ENCODE measurements at regions not wholly inside any gene's neighbourhood (a gene's known extent, or its start where the extent isn't known, plus 50 kb on each side); places are given as distances from the start of the nearest gene placed in this dataset.

DNA sequence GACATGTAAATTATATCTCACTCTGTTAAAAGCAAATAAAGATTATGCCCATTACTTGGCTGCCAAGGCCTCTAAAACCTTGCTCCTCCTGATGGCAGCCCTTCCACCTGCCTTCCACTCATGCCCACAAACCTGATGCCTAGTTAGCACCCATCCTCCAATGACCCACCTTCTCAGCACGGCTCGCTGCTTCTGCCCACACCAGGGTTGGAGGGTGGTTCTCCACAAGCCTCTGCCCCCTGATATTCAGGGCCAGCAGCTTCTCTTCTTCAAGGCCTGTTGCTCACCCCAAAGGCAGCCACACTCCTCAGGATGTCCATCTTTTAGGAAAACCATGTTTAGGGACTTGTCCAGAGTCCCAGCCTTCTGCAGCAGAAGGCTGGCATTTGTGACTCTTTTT is 263.4 kb upstream of the TLE3 start:
- ChIA-PET CTCF (no interaction called here), POLR2A (ENCODE audit: unreplicated experiment) (no interaction called here)
- Histone ChIP-seq H2AK9ac (replicated peaks; ENCODE audit: low read depth, low read length, poor library complexity) (no peak overlapping the region), H2AFZ (replicated peaks; ENCODE audit: low read length, poor library complexity) (no peak overlapping the region), H3K14ac (replicated peaks; ENCODE audit: low read depth, low read length) (no peak overlapping the region), H3K56ac (ENCODE audit: extremely low read depth, insufficient read depth, low read length) (no peak overlapping the region), H3K27ac (ENCODE audit: insufficient read depth, low read length) (no peak overlapping the region), H2BK15ac (ENCODE audit: low read depth, low read length) (no peak overlapping the region), H3K27me3 (ENCODE audit: control insufficient read depth, insufficient read depth, low read length) (peaks cover 27% of the 10 kb centered on the region; the same call in 1 of the 2 replicates), H3K4me3 (ENCODE audit: insufficient read depth, low read depth, low read length) (no peak overlapping the region), H3K23ac (ENCODE audit: low read depth, low read length) (no peak overlapping the region), H3K36me3 (ENCODE audit: control insufficient read depth, insufficient read depth, low read length) (no peaks in the 10 kb centered on the region), H3K4ac (ENCODE audit: low read depth, low read length) (no peak overlapping the region), H2BK5ac (ENCODE audit: low read depth, low read length, poor library complexity, severe bottlenecking) (no peak overlapping the region), H4K5ac (ENCODE audit: low read depth, low read length) (no peak overlapping the region), H3K4me1 (ENCODE audit: control insufficient read depth, insufficient read depth, low read length) (no peaks in the 10 kb centered on the region), H3K4me2 (ENCODE audit: low read depth, low read length) (no peak overlapping the region), H4K91ac (ENCODE audit: insufficient read depth, low read depth, low read length) (no peak overlapping the region), H3K18ac (ENCODE audit: low read depth, low read length) (no peak overlapping the region), H3K9ac (ENCODE audit: low read depth, low read length) (no peak overlapping the region), H4K8ac (ENCODE audit: low read depth in 2 of 2, low read length in 2 of 2) (no peak overlapping the region), H2BK120ac (ENCODE audit: low read depth, low read length) (no peak overlapping the region), H2BK20ac (ENCODE audit: low read depth, low read length) (no peak overlapping the region), H3K9me1 (ENCODE audit: insufficient read depth, low read length) (no peaks in the 10 kb centered on the region), H3K79me1 (ENCODE audit: low read depth in 1 of 2, low read length in 2 of 2) (no peaks in the 10 kb centered on the region), H2AK5ac (ENCODE audit: low read depth, low read length) (no peak overlapping the region), H4K20me1 (ENCODE audit: insufficient read depth, low read length) (no peaks in the 10 kb centered on the region), H3K9me3 (ENCODE audit: control insufficient read depth, insufficient read depth, low read length) (no peaks in the 10 kb centered on the region)
- BruUV-seq (replicated peaks) = no TSS peak
- in situ Hi-C loops (cut with MboI; ENCODE audit: low sequenced_read_pairs) = no loop called here
- DNase-seq (no peak), ATAC-seq (ENCODE audit: low read depth) (no peak)
- dilution Hi-C loops (cut with HindIII; ENCODE audit: low sequenced_read_pairs, unreplicated experiment) = no loop called here
- no peak for TF ChIP-seq CEBPB (IDR thresholded peaks at IDR 0.05; ENCODE audit: low read depth, low read length)
- TF ChIP-seq MAZ (IDR thresholded peaks at IDR 0.05; ENCODE audit: borderline replicate concordance, low read depth, low read length) = no peak
- no peak for TF ChIP-seq USF2 (IDR thresholded peaks at IDR 0.05; ENCODE audit: low read depth, low read length)
- TF ChIP-seq MAFK (IDR thresholded peaks at IDR 0.05; ENCODE audit: low read depth, low read length) = no peak
- no peak for TF ChIP-seq FOS (IDR thresholded peaks at IDR 0.05; ENCODE audit: low read depth, low read length)
- no peak for TF ChIP-seq ELK1 (IDR thresholded peaks at IDR 0.05; ENCODE audit: borderline replicate concordance, low read depth, low read length)
- intact Hi-C loops (cut with micrococcal nuclease) = loop anchor here (5.0 kb wide), 2 partner anchors 784 to 884 kb away; no protein-coding TSS in a partner anchor
- WGBS, 2 experiments (ENCODE audit: extremely low coverage in 2 of 2, insufficient read length in 1 of 2) = no CpG with 5 or more reads among the region's 2 CpGs
